Renal cortex interstitium (tissue), 11 donors: ENCODE measurements at regions not wholly inside any gene's neighbourhood (a gene's known extent, or its start where the extent isn't known, plus 50 kb on each side); places are given as distances from the start of the nearest gene placed in this dataset.
"Not testable (repeated sequence)": the region's sequence is repeated elsewhere in the genome, so short reads cannot be mapped to it uniquely, and the experiment has no call there.

Experiments
- DNase-seq, 11 donors: peaks; one replicate each; pipeline ENCODE4 v3.0.0-alpha.2; 2013; ENCODE audit warnings: low read depth in 9 of 11, low spot score in 4 of 11; ENCODE audit errors: extremely low read depth in 1 of 11

GRCh38 chr4:23083391-23083790 lies 390.7 kb downstream of the GBA3 start:
- no peak for DNase-seq

- DNase-seq: not testable (repeated sequence)
Measured at GRCh38 chr4:23080171-23080570, 387.4 kb downstream of the GBA3 start.

- no peak for DNase-seq
Measured at GRCh38 chr4:23070848-23071570, 378.3 kb downstream of the GBA3 start.

GRCh38 chr4:23068756-23069155 lies 376.0 kb downstream of the GBA3 start:
- no peak for DNase-seq

- DNase-seq: no peak
Measured at GRCh38 chr4:23068287-23068686, 375.6 kb downstream of the GBA3 start.

- DNase-seq: no peak
Measured at GRCh38 chr4:23062188-23062587, 369.5 kb downstream of the GBA3 start.

- DNase-seq: no peak
Measured at GRCh38 chr4:23061431-23061830, 368.7 kb downstream of the GBA3 start.

- DNase-seq: no peak
Measured at GRCh38 chr4:23060776-23061175, 368.0 kb downstream of the GBA3 start.

- DNase-seq: no peak
Measured at GRCh38 chr4:23058165-23058776, 365.5 kb downstream of the GBA3 start.

- DNase-seq: no peak
Measured at GRCh38 chr4:23041501-23041900, 348.8 kb downstream of the GBA3 start.

GRCh38 chr4:23040539-23040938 lies 347.8 kb downstream of the GBA3 start:
- no peak for DNase-seq

GRCh38 chr4:23039818-23040217 lies 347.1 kb downstream of the GBA3 start:
- DNase-seq: no peak

- no peak for DNase-seq
Measured at GRCh38 chr4:23038626-23039491, 346.1 kb downstream of the GBA3 start.

- DNase-seq: no peak
Measured at GRCh38 chr4:23036921-23037495, 344.3 kb downstream of the GBA3 start.

GRCh38 chr4:23036503-23036902 lies 343.8 kb downstream of the GBA3 start:
- no peak for DNase-seq

GRCh38 chr4:23035521-23036056 lies 342.9 kb downstream of the GBA3 start:
- DNase-seq: no peak

- DNase-seq: no peak
Measured at GRCh38 chr4:23034731-23035130, 342.0 kb downstream of the GBA3 start.

GRCh38 chr4:23033796-23034195 lies 341.1 kb downstream of the GBA3 start:
- no peak for DNase-seq

GRCh38 chr4:23028875-23029274 lies 336.1 kb downstream of the GBA3 start:
- no peak for DNase-seq
